GM19438 (cell line): ENCODE measurements at regions not wholly inside any gene's neighbourhood (a gene's known extent, or its start where the extent isn't known, plus 50 kb on each side); places are given as distances from the start of the nearest gene placed in this dataset.
"Not testable (repeated sequence)": the region's sequence is repeated elsewhere in the genome, so short reads cannot be mapped to it uniquely, and the experiment has no call there.

Experiments
- ATAC-seq: cut with Tn5 transposase; IDR thresholded peaks from one replicate; pipeline ENCODE4 v1.9.1; 2021; ENCODE audit warnings: low read depth; ENCODE audit not compliant: unreplicated experiment

GRCh38 chr7:156027821-156028220, 215.6 kb upstream of the SHH start:
- no peak for ATAC-seq

- no peak for ATAC-seq
These were observed 214.3 kb upstream of the SHH start for GRCh38 chr7:156026603-156027002.

- no peak for ATAC-seq
These were observed 213.9 kb upstream of the SHH start for GRCh38 chr7:156026076-156026600.

DNA sequence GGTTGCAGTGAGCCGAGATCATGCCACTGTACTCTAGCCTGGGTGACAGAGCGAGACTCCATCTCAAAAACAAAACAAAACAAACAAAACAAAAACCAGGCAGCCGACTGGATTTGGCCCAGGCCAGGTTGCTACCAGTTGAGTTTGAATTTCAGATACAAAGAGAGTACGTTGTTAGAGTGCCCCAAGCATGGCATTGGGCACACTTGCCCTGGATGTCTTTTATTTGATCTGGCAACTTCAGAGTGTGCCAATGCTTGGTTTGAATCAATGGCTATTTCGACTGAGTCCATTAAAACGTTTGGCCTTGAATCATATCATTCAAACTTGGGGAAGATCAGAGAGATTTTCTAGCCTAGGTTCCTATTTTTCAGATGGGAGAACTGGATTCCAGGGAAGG, 213.4 kb upstream of the SHH start:
- ATAC-seq = no peak

- ATAC-seq = no peak
These were observed 211.9 kb upstream of the SHH start for GRCh38 chr7:156024201-156024600.

DNA sequence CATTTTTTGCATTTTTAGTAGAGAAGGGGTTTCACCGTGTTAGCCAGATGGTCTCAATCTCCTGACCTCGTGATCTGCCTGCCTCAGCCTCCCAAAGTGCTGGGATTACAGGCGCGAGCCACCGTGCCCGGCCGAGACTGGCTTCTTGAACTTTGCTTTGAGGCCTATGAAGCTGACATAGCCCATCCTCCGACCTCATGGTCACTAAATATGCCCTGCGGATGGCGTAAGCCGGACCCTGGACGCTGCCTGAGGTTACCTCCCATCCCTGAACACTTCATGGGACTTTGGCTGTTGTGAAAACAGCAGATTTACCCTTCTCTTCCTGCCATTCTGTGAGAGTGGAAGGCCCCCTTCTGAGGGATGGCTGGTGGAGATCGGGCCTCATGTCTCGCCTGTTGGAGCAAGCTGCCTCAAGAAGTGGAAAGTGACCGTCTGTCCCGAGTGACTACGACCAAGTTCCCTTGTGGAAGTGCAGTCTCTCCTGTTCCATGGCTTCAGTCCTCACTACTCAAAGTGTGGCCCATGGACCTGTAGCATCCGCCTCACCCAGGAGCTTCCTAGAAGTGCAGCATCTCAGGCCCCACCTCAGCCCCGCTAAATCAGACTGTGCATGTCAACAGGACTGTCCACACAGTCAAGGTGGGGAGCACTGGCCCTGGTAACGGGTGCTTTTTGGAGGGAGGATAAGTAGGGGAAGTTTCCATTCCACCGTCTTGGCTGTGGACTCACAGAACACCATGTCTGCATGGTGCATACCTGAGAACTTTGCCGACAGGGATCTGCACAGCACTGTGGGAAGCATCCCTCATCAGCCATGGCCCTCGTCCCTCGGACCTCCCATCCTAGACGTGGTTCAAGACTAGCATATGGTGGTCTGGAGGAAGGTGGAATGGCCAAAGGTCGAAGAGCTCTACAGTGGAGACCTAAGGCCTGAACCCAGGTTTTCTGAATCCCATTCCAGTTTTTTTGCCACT, 210.5 kb upstream of the SHH start:
- ATAC-seq = no peak

DNA sequence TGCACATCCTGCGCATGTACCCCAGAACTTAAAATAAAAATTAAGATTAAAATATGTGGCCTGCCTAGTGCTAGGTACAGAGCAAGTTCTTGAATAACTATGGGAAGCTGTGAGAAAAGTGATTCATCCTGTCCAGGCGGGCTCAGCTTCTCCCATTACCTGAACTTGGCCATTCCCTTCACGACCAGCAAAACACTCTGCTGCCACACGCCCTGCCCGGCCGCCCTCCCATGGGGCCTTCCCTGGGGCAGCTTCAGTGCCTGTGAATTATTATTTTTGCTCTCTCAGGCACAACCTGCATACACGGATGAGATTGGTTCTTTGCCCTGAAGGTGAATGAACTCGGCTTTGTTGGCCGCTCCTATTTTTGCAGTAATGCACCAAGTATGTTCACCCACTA, 209.2 kb upstream of the SHH start:
- ATAC-seq = no peak

DNA sequence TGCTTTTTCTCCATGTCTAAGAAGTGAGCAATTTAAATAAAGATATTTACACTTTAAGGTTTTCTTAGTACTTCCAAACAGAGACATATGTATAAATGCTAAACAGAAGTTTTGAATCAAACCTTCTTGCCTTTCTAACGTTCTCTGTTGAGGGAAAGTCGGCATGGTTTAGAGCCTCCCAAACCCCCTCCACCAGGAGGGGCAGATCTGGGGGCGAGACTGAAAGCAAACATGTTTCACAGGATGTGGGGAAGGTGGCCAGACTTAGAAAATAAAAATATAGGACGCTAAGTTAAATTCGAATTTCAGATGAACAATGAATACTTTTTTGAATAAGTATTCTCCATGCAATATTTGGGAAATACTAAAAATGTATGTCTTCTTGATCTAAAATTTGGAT, 208.3 kb upstream of the SHH start:
- no peak for ATAC-seq

DNA sequence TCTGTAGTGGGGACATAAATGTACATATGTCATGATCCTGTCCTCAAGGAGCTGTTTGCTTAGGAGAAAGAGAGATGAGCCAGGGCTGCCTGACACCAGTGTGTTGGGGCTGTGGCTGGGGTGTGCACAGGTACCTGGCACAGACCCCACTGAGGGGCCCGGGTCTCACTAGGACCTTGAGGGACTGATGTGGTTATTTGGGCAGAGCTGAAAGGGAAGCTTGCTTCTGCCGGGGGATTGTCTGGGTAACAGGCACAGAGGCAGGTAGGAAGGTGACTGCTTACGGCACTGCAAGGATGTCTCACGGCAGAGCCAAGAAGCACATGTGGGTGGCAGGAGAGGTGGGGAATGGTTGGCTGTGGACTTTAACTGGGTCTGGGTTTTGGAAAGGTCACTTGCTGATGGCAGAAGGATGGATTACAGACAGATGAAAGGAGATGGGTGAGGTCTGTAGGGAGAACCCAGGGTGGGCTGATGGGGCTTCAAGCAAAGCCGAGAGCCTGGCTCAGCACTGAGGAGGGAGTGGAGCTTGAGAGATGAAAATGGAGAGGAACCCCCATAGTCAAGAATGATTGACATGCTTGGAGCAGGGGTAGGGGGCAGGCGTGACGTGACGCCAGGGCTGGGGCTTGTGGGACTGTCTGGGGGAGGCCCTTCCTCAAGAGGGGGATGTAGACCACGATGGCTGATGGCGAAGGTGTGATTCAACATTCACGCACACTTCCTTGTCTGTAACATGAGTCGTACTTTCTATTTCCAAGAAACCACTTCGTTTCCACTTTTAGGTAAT, 207.7 kb upstream of the SHH start:
- no peak for ATAC-seq

- ATAC-seq = no peak
These were observed 207.0 kb upstream of the SHH start for GRCh38 chr7:156019308-156019707.

DNA sequence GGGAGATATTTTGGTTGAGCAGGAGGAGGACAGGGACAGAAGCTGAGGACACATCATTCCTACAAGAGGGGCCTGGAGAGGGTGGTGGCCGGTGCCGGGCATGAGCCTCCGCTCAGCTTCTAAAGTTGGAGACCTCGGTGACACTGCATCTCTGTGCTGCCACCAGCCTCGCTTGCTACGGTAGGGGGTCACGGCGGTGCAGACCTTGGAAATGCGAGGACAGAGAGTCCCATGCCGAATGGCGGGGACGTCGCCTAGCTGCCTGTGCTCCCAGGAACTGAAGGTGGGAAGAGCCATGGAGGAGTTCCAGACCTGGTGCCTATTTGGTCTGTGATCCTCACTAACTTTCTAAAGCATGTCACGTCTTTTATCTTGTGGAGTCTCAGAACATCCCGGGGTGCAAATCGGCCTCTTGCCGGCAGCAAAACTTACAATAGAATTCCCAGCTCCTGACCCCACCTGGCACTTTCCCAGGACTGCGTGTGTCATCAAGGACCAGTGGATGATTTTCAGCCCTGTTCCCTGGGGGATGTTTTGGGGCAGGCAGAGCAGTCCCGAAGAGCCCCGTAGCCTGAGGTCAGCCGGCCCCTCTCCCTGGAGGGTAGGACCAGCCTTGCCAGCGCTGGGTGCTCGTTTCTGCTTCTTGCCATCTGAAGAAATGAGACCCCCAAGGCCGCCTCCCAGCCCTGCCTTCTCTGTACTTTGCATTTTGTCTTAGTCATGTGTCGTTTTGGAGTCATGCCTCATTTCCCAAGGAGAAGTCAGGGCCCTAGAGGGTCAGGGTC, 205.8 kb upstream of the SHH start:
- ATAC-seq = no peak

DNA sequence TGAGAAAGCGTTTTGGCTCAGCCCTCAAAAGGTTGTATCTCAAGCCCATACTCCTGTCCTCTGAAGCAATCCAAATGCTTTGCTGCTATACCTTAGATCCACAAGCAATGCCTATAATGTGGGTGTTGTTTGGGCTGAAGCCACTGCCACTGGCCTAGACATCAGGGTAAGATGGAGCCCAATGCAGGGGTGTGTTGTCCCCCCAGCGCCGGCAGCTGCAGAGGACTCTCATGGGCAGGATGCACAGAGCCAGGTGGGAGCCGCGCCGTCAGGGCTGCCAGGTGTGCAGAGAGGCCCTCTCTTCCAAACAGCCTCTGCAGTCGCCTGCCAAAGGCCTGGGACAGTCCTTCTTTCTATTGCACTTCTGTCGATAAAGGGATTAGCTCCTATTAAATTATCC, 205.2 kb upstream of the SHH start:
- no peak for ATAC-seq

- ATAC-seq = no peak
These were observed 203.2 kb upstream of the SHH start for GRCh38 chr7:156015237-156016020.

- no peak for ATAC-seq
These were observed 202.5 kb upstream of the SHH start for GRCh38 chr7:156014808-156015207.

DNA sequence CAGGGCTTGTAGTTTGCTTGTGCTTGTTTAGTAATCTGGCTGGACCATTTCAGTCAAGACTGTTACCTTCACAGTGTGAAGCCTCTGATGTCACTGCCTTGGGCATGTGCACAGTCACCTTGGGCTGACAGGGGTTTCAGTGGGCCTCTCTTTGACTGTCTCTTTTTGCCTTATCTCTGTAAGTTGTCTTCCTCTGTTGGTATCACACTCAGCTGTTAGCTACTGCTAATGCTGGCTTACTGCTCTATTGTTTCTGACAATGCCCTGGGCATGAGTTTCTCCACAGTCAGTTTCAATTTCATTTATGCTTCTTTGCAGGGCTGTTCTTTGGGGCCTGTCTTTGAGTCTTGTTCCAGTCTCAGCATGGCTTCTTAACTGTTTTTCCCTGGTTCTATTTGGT, 201.9 kb upstream of the SHH start:
- no peak for ATAC-seq

GRCh38 chr7:156012412-156012811, 200.1 kb upstream of the SHH start:
- ATAC-seq = no peak

DNA sequence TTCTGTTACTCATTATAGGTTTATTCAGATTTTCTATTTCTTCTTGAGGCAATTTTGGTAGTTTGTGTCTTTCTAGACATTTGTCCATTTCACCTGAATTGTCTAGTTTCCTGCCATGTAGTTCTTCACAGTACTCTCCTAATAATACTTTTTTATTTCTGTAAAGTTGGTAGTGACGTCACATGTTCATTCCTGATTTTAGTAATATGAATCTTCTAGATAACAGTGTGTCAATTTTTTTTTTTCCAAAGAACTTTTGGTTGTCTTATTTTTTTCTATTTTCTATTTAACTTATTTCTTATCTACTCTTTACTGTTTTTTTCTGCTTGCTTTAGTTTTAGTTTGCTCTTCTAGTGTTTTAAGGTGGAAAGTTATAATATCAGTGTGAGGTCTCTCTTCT, 197.3 kb upstream of the SHH start:
- no peak for ATAC-seq

DNA sequence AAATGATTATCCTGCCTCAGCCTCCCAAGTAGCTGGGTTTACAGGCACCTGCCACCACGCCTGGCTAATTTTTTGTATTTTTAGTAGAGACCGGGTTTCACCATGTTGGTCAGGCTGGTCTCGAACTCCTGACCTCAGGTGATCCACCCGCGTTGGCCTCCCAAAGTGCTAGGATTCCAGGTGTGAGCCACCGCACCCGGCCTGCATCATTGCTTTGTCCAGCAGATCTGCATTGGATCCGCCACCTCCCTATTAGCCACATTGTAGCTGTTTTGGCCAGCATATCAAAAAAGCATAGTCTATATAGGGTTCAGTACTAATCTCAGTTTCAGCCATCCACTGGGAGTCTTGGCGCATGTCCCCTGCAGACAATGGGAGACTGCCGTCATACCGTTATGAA, 194.6 kb upstream of the SHH start:
- not testable (repeated sequence) for ATAC-seq

GRCh38 chr7:156006024-156006423, 193.8 kb upstream of the SHH start:
- no peak for ATAC-seq

DNA sequence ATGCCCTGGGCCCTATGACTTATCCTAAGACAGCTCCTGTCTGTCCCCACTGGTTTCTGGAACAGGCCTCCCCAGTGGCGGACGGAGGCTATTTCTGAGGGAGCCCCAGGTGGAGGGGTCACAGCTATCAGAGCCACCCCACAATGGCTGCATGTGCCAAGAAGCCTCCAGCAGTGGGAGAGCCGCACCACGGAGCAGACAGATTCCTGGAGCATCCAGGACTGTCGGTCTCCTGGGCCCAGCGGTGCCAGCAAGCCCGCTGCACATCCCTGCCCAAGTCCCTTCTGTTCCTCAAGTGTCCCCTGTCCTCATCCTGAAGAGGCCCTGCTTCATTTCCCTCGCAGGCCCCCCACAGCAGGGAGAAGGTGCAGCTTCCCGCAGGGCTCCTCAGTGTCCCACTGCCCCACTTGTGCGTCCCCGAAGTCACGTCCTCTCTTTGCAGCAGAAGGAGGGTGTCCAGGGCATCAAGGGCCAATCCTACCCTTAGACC, 193.0 kb upstream of the SHH start:
- no peak for ATAC-seq
